Epithelial cell of proximal tubule (primary cell): ENCODE measurements at regions not wholly inside any gene's neighbourhood (a gene's known extent, or its start where the extent isn't known, plus 50 kb on each side); places are given as distances from the start of the nearest gene placed in this dataset.

Experiments
- DNase-seq: peaks from one replicate; pipeline ENCODE4 v3.0.0-alpha.2; 2011; ENCODE audit warnings: low read depth
- H3K4me3 ChIP-seq: 2 replicates; pipeline ENCODE4 v1.5.1; 2011; ENCODE audit warnings: low read depth, mild to moderate bottlenecking, low read length
- CTCF ChIP-seq: conservative IDR thresholded peaks from 2 replicates; pipeline ENCODE4 v1.5.1; 2012; ENCODE audit warnings: low read depth, mild to moderate bottlenecking, low read length

GRCh38 chr10:75305675-75306074 lies 69.9 kb upstream of the COMTD1 start:
- TF ChIP-seq CTCF: no peak
- H3K4me3 ChIP-seq: no peak overlapping the region
- no peak for DNase-seq

GRCh38 chr10:75304741-75305390 lies 69.1 kb upstream of the COMTD1 start:
- DNase-seq: no peak
- TF ChIP-seq CTCF: no peak
- H3K4me3 ChIP-seq: no peak overlapping the region

- no peak for DNase-seq
- H3K4me3 ChIP-seq: no peak overlapping the region
- no peak for TF ChIP-seq CTCF
Observed at GRCh38 chr10:75304313-75304712, 68.6 kb upstream of the COMTD1 start.

- TF ChIP-seq CTCF: no peak
- DNase-seq: no peak
- no peak overlapping the region for H3K4me3 ChIP-seq
Observed at GRCh38 chr10:75303045-75303777, 67.5 kb upstream of the COMTD1 start.

GRCh38 chr10:75302029-75302428 lies 66.3 kb upstream of the COMTD1 start:
- no peak for TF ChIP-seq CTCF

GRCh38 chr10:75297021-75297599 lies 61.4 kb upstream of the COMTD1 start:
- no peak for TF ChIP-seq CTCF
- DNase-seq: no peak

More at GRCh38 chr10:75302029-75302428, 66.3 kb upstream of the COMTD1 start:
- H3K4me3 ChIP-seq: no peak overlapping the region
- DNase-seq: no peak

More at GRCh38 chr10:75297021-75297599, 61.4 kb upstream of the COMTD1 start:
- no peak overlapping the region for H3K4me3 ChIP-seq
